Smooth muscle cell (in vitro differentiated cells): ENCODE measurements at regions not wholly inside any gene's neighbourhood (a gene's known extent, or its start where the extent isn't known, plus 50 kb on each side); places are given as distances from the start of the nearest gene placed in this dataset.

Source experiments
- DNase-seq: peaks from one replicate; lab custom pipeline; 2025; ENCODE audit not compliant: unreplicated experiment; lab: John Stamatoyannopoulos, UW
- H2AFZ ChIP-seq: fragments of 200-600 bp; sonication (generic); 2 replicates; pipeline ENCODE4 v1.6.0; 2016; ENCODE audit warnings: antibody characterized with exemption, low read depth, mild to moderate bottlenecking
- H3F3A ChIP-seq: fragments of 200-600 bp; sonication (generic); 2 replicates; pipeline ENCODE4 v1.6.0; 2017; ENCODE audit warnings: antibody characterized with exemption, low read depth
- H3K27ac ChIP-seq: fragments of 200-600 bp; sonication (generic); 2 replicates; pipeline ENCODE4 v1.5.1; 2016; ENCODE audit warnings: low read depth, mild to moderate bottlenecking
- H3K27me3 ChIP-seq: fragments of 200-600 bp; sonication (generic); 2 replicates; pipeline ENCODE4 v1.6.1; 2016; ENCODE audit warnings: low read depth, mild to moderate bottlenecking
- H3K36me3 ChIP-seq: fragments of 200-600 bp; sonication (generic); 2 replicates; pipeline ENCODE4 v1.5.1; 2016; ENCODE audit warnings: low read depth
- H3K4me1 ChIP-seq: fragments of 200-600 bp; sonication (generic); 2 replicates; pipeline ENCODE4 v1.5.1; 2016; ENCODE audit warnings: low read depth
- H3K4me2 ChIP-seq: fragments of 200-600 bp; sonication (generic); 2 replicates; pipeline ENCODE4 v1.6.0; 2016; ENCODE audit warnings: mild to moderate bottlenecking
- H3K4me3 ChIP-seq: fragments of 200-600 bp; sonication (generic); 2 replicates; pipeline ENCODE4 v1.5.1; 2016; ENCODE audit warnings: mild to moderate bottlenecking
- H3K79me2 ChIP-seq: fragments of 200-600 bp; sonication (generic); 2 replicates; pipeline ENCODE4 v1.6.0; 2016; ENCODE audit warnings: low read depth, mild to moderate bottlenecking
- H3K9ac ChIP-seq: fragments of 200-600 bp; sonication (generic); 2 replicates; pipeline ENCODE4 v1.6.0; 2016; ENCODE audit warnings: low read depth
- H3K9me3 ChIP-seq: fragments of 200-600 bp; sonication (generic); replicated peaks from 2 replicates; pipeline ENCODE4 v1.5.1; 2016; ENCODE audit warnings: low read depth
- H4K20me1 ChIP-seq: fragments of 200-600 bp; sonication (generic); 2 replicates; pipeline ENCODE4 v1.6.0; 2016; ENCODE audit warnings: low read depth
- CTCF ChIP-seq: fragments of 200-600 bp; sonication (generic); IDR thresholded peaks from 2 replicates; pipeline ENCODE4 v1.5.1; 2017; ENCODE audit warnings: borderline replicate concordance, mild to moderate bottlenecking, antibody characterized with exemption; ENCODE audit not compliant: insufficient read depth, poor library complexity, severe bottlenecking
- WGBS: methylation state at CpG from one replicate; pipeline ENCODE4 v1.1.7; 2016; ENCODE audit warnings: low lambda C conversion rate; 5-methylcytosine and 5-hydroxymethylcytosine counted together

- H2AFZ ChIP-seq = peak overlapping the region; percentile 6
- H3K27ac ChIP-seq = peak overlapping the region; percentile 29
- no peaks in the 10 kb centered on the region for H3K79me2 ChIP-seq
- no peaks in the 10 kb centered on the region for H3K36me3 ChIP-seq
- H3K27me3 ChIP-seq = no peaks in the 10 kb centered on the region
- no peak for DNase-seq
- no peaks in the 10 kb centered on the region for H3F3A ChIP-seq
- peak overlapping the region; percentile 64 for H3K4me2 ChIP-seq
- no peaks in the 10 kb centered on the region for H3K4me1 ChIP-seq
- H3K4me3 ChIP-seq = peak overlapping the region; percentile 5
- H3K9me3 ChIP-seq = no peaks in the 10 kb centered on the region
- 3% methylated on average over 6 of the region's 6 CpGs for WGBS
- no peaks in the 10 kb centered on the region for H4K20me1 ChIP-seq
- no peak for TF ChIP-seq CTCF
- no peak overlapping the region for H3K9ac ChIP-seq
Measured at GRCh38 chr13:79740991-79741390, 260.0 kb downstream of the NDFIP2 start.

GRCh38 chr13:79736356-79736755, 255.4 kb downstream of the NDFIP2 start:
- H3K79me2 ChIP-seq = no peaks in the 10 kb centered on the region
- no peaks in the 10 kb centered on the region for H4K20me1 ChIP-seq
- WGBS = 73% methylated on average over 1 of the region's 1 CpG

GRCh38 chr13:79735228-79735627, 254.3 kb downstream of the NDFIP2 start:
- Histone ChIP-seq H3K9ac (no peak overlapping the region), H3K4me2 (no peak overlapping the region), H3K27ac (no peak overlapping the region), H3F3A (no peaks in the 10 kb centered on the region), H3K27me3 (no peaks in the 10 kb centered on the region), H3K4me1 (no peaks in the 10 kb centered on the region), H3K9me3 (no peaks in the 10 kb centered on the region), H3K4me3 (no peak overlapping the region), H3K79me2 (no peaks in the 10 kb centered on the region), H3K36me3 (no peaks in the 10 kb centered on the region), H4K20me1 (no peaks in the 10 kb centered on the region), H2AFZ (no peak overlapping the region)
- no peak for TF ChIP-seq CTCF
- no peak for DNase-seq

More at GRCh38 chr13:79736356-79736755, 255.4 kb downstream of the NDFIP2 start:
- no peaks in the 10 kb centered on the region for H3F3A ChIP-seq
- no peaks in the 10 kb centered on the region for H3K36me3 ChIP-seq
- no peak overlapping the region for H3K4me2 ChIP-seq
- H3K27ac ChIP-seq = peak overlapping the region; percentile 9
- no peaks in the 10 kb centered on the region for H3K9me3 ChIP-seq
- H3K27me3 ChIP-seq = no peaks in the 10 kb centered on the region
- no peak overlapping the region for H3K9ac ChIP-seq
- no peak overlapping the region for H2AFZ ChIP-seq
- no peak for DNase-seq
- H3K4me3 ChIP-seq = no peak overlapping the region
- no peak for TF ChIP-seq CTCF
- no peaks in the 10 kb centered on the region for H3K4me1 ChIP-seq

GRCh38 chr13:79727086-79727485, 246.1 kb downstream of the NDFIP2 start:
- Histone ChIP-seq H3K4me1 (no peaks in the 10 kb centered on the region), H3K36me3 (no peaks in the 10 kb centered on the region), H3K27me3 (no peaks in the 10 kb centered on the region), H4K20me1 (no peaks in the 10 kb centered on the region), H3K9me3 (no peaks in the 10 kb centered on the region), H3K27ac (no peak overlapping the region), H3F3A (no peaks in the 10 kb centered on the region), H2AFZ (no peak overlapping the region), H3K4me3 (no peak overlapping the region), H3K79me2 (no peaks in the 10 kb centered on the region), H3K9ac (no peak overlapping the region), H3K4me2 (no peak overlapping the region)
- TF ChIP-seq CTCF = no peak
- no peak for DNase-seq
